Suprapubic skin (tissue), 3 donors: ENCODE measurements at regions not wholly inside any gene's neighbourhood (a gene's known extent, or its start where the extent isn't known, plus 50 kb on each side); places are given as distances from the start of the nearest gene placed in this dataset.

Source experiments
- CTCF ChIP-seq, 2 donors: fragments of 200-600 bp in 1 of 2; fragments of 450-650 bp in 1 of 2; sonication (generic) in 1 of 2; IDR thresholded peaks; one replicate each; pipeline ENCODE4 v1.5.1; 2016 to 2019; ENCODE audit warnings: antibody characterized with exemption in 2 of 2, mild to moderate bottlenecking in 1 of 2, moderate library complexity in 1 of 2
- POLR2A ChIP-seq, 2 donors: fragments of 450-650 bp; IDR thresholded peaks; one replicate each; pipeline ENCODE4 v1.6.1; 2017; ENCODE audit warnings: antibody characterized with exemption in 2 of 2, mild to moderate bottlenecking in 2 of 2, moderate library complexity in 2 of 2

GRCh38 chr13:85662186-85662585 lies 137.0 kb downstream of the SLITRK6 start:
- no peak for TF ChIP-seq POLR2A (IDR thresholded peaks at IDR 0.05)
- TF ChIP-seq CTCF (IDR thresholded peaks at IDR 0.05): no peak
